Heart left ventricle (tissue), 13 donors: ENCODE measurements at regions not wholly inside any gene's neighbourhood (a gene's known extent, or its start where the extent isn't known, plus 50 kb on each side); places are given as distances from the start of the nearest gene placed in this dataset.

Experiments
- CTCF ChIP-seq, 12 donors: fragments of 200-600 bp; sonication (generic) in 4 of 12; IDR thresholded peaks; one replicate each; pipeline versions ENCODE4 v1.5.0 to v1.8.0; 2018 to 2022; ENCODE audit warnings: antibody characterized with exemption in 12 of 12, mild to moderate bottlenecking in 5 of 12
- POLR2A ChIP-seq, 2 donors: fragments of 450-650 bp; IDR thresholded peaks; one replicate each; pipeline ENCODE4 v1.6.1; 2017; ENCODE audit warnings: antibody characterized with exemption in 2 of 2, mild to moderate bottlenecking in 2 of 2, moderate library complexity in 2 of 2
- donor health status: ischemic (EF 13 %, LVEDD 7.1; RV severe dilation, severe dysfunction).
- donor health status: DM: no; HTN: yes; CAD: no.
- donor health status: DM: no; HTN: no; CAD: no.
- donor health status: ischemic (EF 25% LVEDD 6.9; RV normal size, moderate dysfunction).
- donor health status: ischemic (EF 25% LVEDD 5.7; RV mildly dilated, moderate dysfunction).
- donor health status: ischemic (EF 35%, LVEDD 5.7; RV mildly dilated, moderate dysfunction).
- donor health status: nonischemic (EF 11% LVEDD 7.7; RV severe dilation, severe dysfunction).
- donor health status: DM: yes; HTN: yes; CAD: no.
- donor health status: PGD.
- donor health status: ischemic (EF 29% LVEDD 5.4; RV normal size, mild dysfunction).
- donor health status: nonischemic (EF 23%, LVEDD 6.1; RV moderate dilation, normal function).

DNA sequence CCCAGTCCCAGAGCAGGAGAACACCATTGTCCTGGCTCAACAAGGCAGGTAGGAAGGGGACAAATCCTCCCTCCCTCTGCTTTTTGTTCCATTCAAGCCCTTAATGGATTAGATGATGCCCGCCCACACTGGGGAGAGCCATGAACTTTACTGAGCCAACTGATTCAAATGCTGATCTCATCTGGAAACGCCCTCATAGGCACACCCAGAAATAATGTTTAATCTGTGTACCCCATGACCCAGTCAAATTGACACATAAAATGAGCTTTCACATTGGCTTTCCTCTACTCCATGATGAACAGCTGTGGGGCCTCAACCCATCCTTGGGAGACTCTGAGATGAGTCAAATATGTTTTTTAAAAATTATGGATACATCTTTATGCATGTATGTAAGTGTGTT, 141.8 kb downstream of the GALC start:
- TF ChIP-seq CTCF (IDR thresholded peaks at IDR 0.05) = no peak
- no peak for TF ChIP-seq POLR2A (IDR thresholded peaks at IDR 0.05)
